IMR-90 (cell line): ENCODE measurements at regions not wholly inside any gene's neighbourhood (a gene's known extent, or its start where the extent isn't known, plus 50 kb on each side); places are given as distances from the start of the nearest gene placed in this dataset.

Experiments used
- ATAC-seq: fragments of 200-7000 bp; cut with Tn5 transposase; 2 replicates; pipeline ENCODE4 v1.9.1; 2020; ENCODE audit warnings: low read depth, mild to moderate bottlenecking, moderate library complexity
- BruUV-seq: library from RNA; stranded (reverse); fragments of 400-500 nt; replicated peaks from 2 replicates; lab custom pipeline; 2021; lab: Mats Ljungman, UMichigan
- CTCF ChIA-PET: fragments of 300-600 bp; formaldehyde crosslinking; extraction: SDS; loops from one replicate; lab custom pipeline; 2021; ENCODE audit warnings: antibody characterized with exemption; lab: Yijun Ruan, JAX
- POLR2A ChIA-PET: fragments of 300-600 bp; sonication (Branson Sonifier 250); formaldehyde crosslinking; loops from one replicate; lab custom pipeline; 2022; ENCODE audit warnings: antibody characterized with exemption; ENCODE audit not compliant: unreplicated experiment; lab: Charles Lee
- DNase-seq: peaks from one replicate; pipeline ENCODE4 v3.0.0; 2013
- H2AFZ ChIP-seq: replicated peaks from 2 replicates; pipeline ENCODE3; 2013; ENCODE audit warnings: low read length, mild to moderate bottlenecking; ENCODE audit not compliant: poor library complexity
- H2AK5ac ChIP-seq: 2 replicates; pipeline ENCODE4 v1.6.1; 2013; ENCODE audit warnings: low read depth, low read length, inconsistent platforms
- H2AK9ac ChIP-seq: replicated peaks from 2 replicates; pipeline ENCODE3; 2013; ENCODE audit warnings: mild to moderate bottlenecking, low read depth, low read length, moderate library complexity; ENCODE audit not compliant: poor library complexity
- H2BK120ac ChIP-seq: 2 replicates; pipeline ENCODE4 v1.6.1; 2013; ENCODE audit warnings: low read depth, low read length, inconsistent platforms
- H2BK15ac ChIP-seq: 3 replicates; pipeline ENCODE4 v1.6.1; 2013; ENCODE audit warnings: low read depth, low read length, inconsistent platforms
- H2BK20ac ChIP-seq: 2 replicates; pipeline ENCODE4 v1.6.1; 2013; ENCODE audit warnings: low read depth, mild to moderate bottlenecking, inconsistent platforms, low read length, moderate library complexity
- H2BK5ac ChIP-seq: 2 replicates; pipeline ENCODE4 v1.6.1; 2013; ENCODE audit warnings: mild to moderate bottlenecking, low read depth, low read length, inconsistent platforms; ENCODE audit not compliant: poor library complexity, severe bottlenecking
- H3K14ac ChIP-seq: replicated peaks from 2 replicates; pipeline ENCODE4 v1.6.1; 2013; ENCODE audit warnings: low read depth, low read length, inconsistent platforms
- H3K18ac ChIP-seq: 2 replicates; pipeline ENCODE4 v1.6.1; 2013; ENCODE audit warnings: low read depth, low read length, control low read depth
- H3K23ac ChIP-seq: 2 replicates; pipeline ENCODE4 v1.6.1; 2013; ENCODE audit warnings: low read depth, low read length, inconsistent platforms
- H3K27ac ChIP-seq: 2 replicates; pipeline ENCODE4 v1.5.1; 2013; ENCODE audit warnings: mild to moderate bottlenecking, control low read depth, low read length; ENCODE audit not compliant: insufficient read depth
- H3K27me3 ChIP-seq: 2 replicates; pipeline ENCODE4 v1.6.1; 2013; ENCODE audit warnings: low read length; ENCODE audit not compliant: control insufficient read depth, insufficient read depth
- H3K36me3 ChIP-seq: 2 replicates; pipeline ENCODE4 v1.6.1; 2013; ENCODE audit warnings: low read length, mixed read lengths; ENCODE audit not compliant: control insufficient read depth, insufficient read depth
- H3K4ac ChIP-seq: 2 replicates; pipeline ENCODE4 v1.6.1; 2013; ENCODE audit warnings: low read depth, low read length, inconsistent platforms
- H3K4me1 ChIP-seq: 2 replicates; pipeline ENCODE4 v1.6.1; 2013; ENCODE audit warnings: low read length, mixed read lengths; ENCODE audit not compliant: control insufficient read depth, insufficient read depth
- H3K4me2 ChIP-seq: 2 replicates; pipeline ENCODE4 v1.6.1; 2013; ENCODE audit warnings: low read depth, mild to moderate bottlenecking, control low read depth, low read length, moderate library complexity
- H3K4me3 ChIP-seq: 2 replicates; pipeline ENCODE4 v1.5.1; 2013; ENCODE audit warnings: low read depth, mild to moderate bottlenecking, control low read depth, low read length, moderate library complexity; ENCODE audit not compliant: insufficient read depth
- H3K56ac ChIP-seq: 2 replicates; pipeline ENCODE4 v1.6.1; 2013; ENCODE audit warnings: low read length, inconsistent platforms; ENCODE audit not compliant: insufficient read depth; ENCODE audit errors: extremely low read depth
- H3K79me1 ChIP-seq, 2 experiments: 2 replicates each; pipeline ENCODE4 v1.6.1; 2013; ENCODE audit warnings: low read length in 2 of 2, inconsistent platforms in 1 of 2, low read depth in 1 of 2
- H3K9ac ChIP-seq: 2 replicates; pipeline ENCODE4 v1.6.1; 2013; ENCODE audit warnings: low read depth, low read length, control low read depth
- H3K9me1 ChIP-seq: 2 replicates; pipeline ENCODE4 v1.6.1; 2013; ENCODE audit warnings: low read length, inconsistent platforms; ENCODE audit not compliant: insufficient read depth
- H3K9me3 ChIP-seq: 2 replicates; pipeline ENCODE4 v1.6.1; 2013; ENCODE audit warnings: low read length; ENCODE audit not compliant: control insufficient read depth, insufficient read depth
- H4K20me1 ChIP-seq: 2 replicates; pipeline ENCODE4 v1.6.1; 2013; ENCODE audit warnings: low read length, inconsistent platforms; ENCODE audit not compliant: insufficient read depth
- H4K5ac ChIP-seq: 2 replicates; pipeline ENCODE4 v1.6.1; 2013; ENCODE audit warnings: mild to moderate bottlenecking, low read depth, low read length, control low read depth
- H4K8ac ChIP-seq, 2 experiments: 2 replicates each; pipeline ENCODE4 v1.6.1; 2013; ENCODE audit warnings: low read depth in 2 of 2, low read length in 2 of 2, control low read depth in 1 of 2, inconsistent platforms in 1 of 2
- H4K91ac ChIP-seq: 2 replicates; pipeline ENCODE4 v1.6.1; 2013; ENCODE audit warnings: low read depth, low read length, inconsistent platforms; ENCODE audit not compliant: insufficient read depth
- MAZ ChIP-seq: IDR thresholded peaks from 2 replicates; pipeline ENCODE4 v1.6.1; 2012; ENCODE audit warnings: low read depth, mild to moderate bottlenecking, low read length, improper control_type of control experiment, moderate library complexity, borderline replicate concordance
- WGBS, 2 experiments: methylation state at CpG; one replicate each; pipeline versions ENCODE4 v1.1.5 to v1.1.7; 2013; ENCODE audit warnings: missing lambda C conversion rate in 2 of 2; ENCODE audit not compliant: insufficient read length in 1 of 2; ENCODE audit errors: extremely low coverage in 2 of 2; 5-methylcytosine and 5-hydroxymethylcytosine counted together
- dilution Hi-C: fragments of 300-500 bp; cut with HindIII; formaldehyde crosslinking; loops from one replicate; pipeline ENCODE4 v1.14.3; 2018; ENCODE audit warnings: low sequenced_read_pairs; ENCODE audit not compliant: unreplicated experiment
- in situ Hi-C: fragments of 300-500 bp; cut with MboI; formaldehyde crosslinking; loops from 3 replicates; pipeline ENCODE4 v1.14.3; 2019; ENCODE audit warnings: low sequenced_read_pairs, inconsistent platforms, mixed read lengths
- intact Hi-C: fragments of 100-400 bp; cut with micrococcal nuclease; formaldehyde crosslinking; loops from 2 replicates; pipeline ENCODE4 v1.10.0; 2022
- TF ChIP-seq, protein P1 (sequence below): fragments of 150-350 bp; IDR thresholded peaks from 2 replicates; pipeline ENCODE4 v1.6.1; 2017; ENCODE audit warnings: mild to moderate bottlenecking, antibody characterized with exemption, low read length, low read depth
- TF ChIP-seq, protein P2 (sequence below): fragments of 150-350 bp; IDR thresholded peaks from 2 replicates; pipeline ENCODE4 v1.6.1; 2016; ENCODE audit warnings: low read depth, mild to moderate bottlenecking, low read length, moderate library complexity, borderline replicate concordance

DNA sequence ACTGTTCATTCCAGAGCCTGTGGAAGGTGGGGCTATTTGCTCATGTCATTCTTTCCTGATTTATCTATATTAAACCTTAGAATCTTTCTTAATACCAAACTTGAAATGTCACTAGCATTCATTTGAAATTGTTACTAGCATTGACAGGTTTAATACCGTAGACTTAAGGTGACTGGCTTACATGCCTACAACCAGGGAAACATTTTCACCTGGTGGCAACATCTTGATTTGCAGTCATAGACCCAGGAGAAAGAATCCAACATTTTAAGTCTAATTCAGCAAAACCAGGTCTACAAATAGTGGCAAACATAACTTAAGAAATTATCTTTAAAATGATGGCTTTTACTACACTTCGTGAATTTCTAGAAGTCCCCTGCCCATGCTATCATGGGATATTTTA lies 353.7 kb downstream of the HTR7 start:
- no peaks in the 10 kb centered on the region for H3K9me3 ChIP-seq
- intact Hi-C loops (no loop called here), dilution Hi-C loops (no loop called here), in situ Hi-C loops (no loop called here)
- TF ChIP-seq, protein P1, sequence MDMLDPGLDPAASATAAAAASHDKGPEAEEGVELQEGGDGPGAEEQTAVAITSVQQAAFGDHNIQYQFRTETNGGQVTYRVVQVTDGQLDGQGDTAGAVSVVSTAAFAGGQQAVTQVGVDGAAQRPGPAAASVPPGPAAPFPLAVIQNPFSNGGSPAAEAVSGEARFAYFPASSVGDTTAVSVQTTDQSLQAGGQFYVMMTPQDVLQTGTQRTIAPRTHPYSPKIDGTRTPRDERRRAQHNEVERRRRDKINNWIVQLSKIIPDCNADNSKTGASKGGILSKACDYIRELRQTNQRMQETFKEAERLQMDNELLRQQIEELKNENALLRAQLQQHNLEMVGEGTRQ: no peak
- TF ChIP-seq, protein P2, sequence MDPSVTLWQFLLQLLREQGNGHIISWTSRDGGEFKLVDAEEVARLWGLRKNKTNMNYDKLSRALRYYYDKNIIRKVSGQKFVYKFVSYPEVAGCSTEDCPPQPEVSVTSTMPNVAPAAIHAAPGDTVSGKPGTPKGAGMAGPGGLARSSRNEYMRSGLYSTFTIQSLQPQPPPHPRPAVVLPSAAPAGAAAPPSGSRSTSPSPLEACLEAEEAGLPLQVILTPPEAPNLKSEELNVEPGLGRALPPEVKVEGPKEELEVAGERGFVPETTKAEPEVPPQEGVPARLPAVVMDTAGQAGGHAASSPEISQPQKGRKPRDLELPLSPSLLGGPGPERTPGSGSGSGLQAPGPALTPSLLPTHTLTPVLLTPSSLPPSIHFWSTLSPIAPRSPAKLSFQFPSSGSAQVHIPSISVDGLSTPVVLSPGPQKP: no peak
- no peak for TF ChIP-seq MAZ
- H3K36me3 ChIP-seq: no peaks in the 10 kb centered on the region
- no peaks in the 10 kb centered on the region for H3K9me1 ChIP-seq
- no peak overlapping the region for H3K4ac ChIP-seq
- no peak overlapping the region for H3K27ac ChIP-seq
- H3K4me3 ChIP-seq: no peak overlapping the region
- no peak overlapping the region for H2BK5ac ChIP-seq
- CTCF ChIA-PET: no interaction called here
- no peaks in the 10 kb centered on the region for H3K4me1 ChIP-seq
- H2BK20ac ChIP-seq: no peak overlapping the region
- H2AK9ac ChIP-seq: no peak overlapping the region
- no peak overlapping the region for H4K91ac ChIP-seq
- H4K20me1 ChIP-seq: no peaks in the 10 kb centered on the region
- POLR2A ChIA-PET: no interaction called here
- no TSS peak for BruUV-seq
- H4K5ac ChIP-seq: no peak overlapping the region
- no peak for DNase-seq
- no peak overlapping the region for H3K4me2 ChIP-seq
- no CpG with 5 or more reads among the region's 2 CpGs for WGBS, 2 experiments
- no peak overlapping the region for H3K23ac ChIP-seq
- no peaks in the 10 kb centered on the region for H3K79me1 ChIP-seq
- H3K9ac ChIP-seq: no peak overlapping the region
- H3K27me3 ChIP-seq: peaks cover 1% of the 10 kb centered on the region; the same call in 1 of the 2 replicates
- H2AFZ ChIP-seq: no peak overlapping the region
- H2AK5ac ChIP-seq: no peak overlapping the region
- H4K8ac ChIP-seq: no peak overlapping the region
- H3K14ac ChIP-seq: no peak overlapping the region
- H3K18ac ChIP-seq: no peak overlapping the region
- H3K56ac ChIP-seq: no peak overlapping the region
- H2BK15ac ChIP-seq: no peak overlapping the region
- H2BK120ac ChIP-seq: no peak overlapping the region
- ATAC-seq: no peak
